ENCODE measurements at regions not wholly inside any gene's neighbourhood (a gene's known extent, or its start where the extent isn't known, plus 50 kb on each side); places are given as distances from the start of the nearest gene placed in this dataset.

DNA sequence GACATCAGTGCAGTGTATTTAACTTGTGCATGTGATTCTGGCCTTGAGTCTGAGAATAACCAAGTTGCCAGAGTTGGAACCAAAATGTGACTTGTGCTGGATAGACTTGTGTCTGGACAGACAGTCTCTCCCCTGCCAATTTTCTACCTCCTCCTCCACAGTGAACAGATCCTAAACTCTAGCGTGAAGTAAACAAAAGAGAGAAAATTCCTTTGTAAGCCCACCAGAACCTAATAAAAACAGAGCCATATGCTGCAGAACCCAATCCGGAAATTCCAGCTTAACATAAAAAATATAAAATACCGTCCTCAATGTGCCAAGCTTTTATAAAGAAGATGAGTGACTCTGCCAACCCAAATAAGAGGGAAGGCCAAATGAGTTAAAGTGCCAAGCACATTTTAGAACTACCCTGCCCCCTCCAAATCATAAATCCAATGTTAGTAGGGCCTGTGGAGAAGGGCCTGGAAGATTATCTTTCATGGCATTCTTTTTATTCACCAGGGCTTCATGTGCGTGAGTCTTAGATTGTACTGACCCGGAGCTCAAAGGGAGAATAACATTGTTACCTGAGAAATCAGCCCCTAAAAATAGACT is 344.6 kb upstream of the PROK2 start:
- TF ChIP-seq, protein P1, sequence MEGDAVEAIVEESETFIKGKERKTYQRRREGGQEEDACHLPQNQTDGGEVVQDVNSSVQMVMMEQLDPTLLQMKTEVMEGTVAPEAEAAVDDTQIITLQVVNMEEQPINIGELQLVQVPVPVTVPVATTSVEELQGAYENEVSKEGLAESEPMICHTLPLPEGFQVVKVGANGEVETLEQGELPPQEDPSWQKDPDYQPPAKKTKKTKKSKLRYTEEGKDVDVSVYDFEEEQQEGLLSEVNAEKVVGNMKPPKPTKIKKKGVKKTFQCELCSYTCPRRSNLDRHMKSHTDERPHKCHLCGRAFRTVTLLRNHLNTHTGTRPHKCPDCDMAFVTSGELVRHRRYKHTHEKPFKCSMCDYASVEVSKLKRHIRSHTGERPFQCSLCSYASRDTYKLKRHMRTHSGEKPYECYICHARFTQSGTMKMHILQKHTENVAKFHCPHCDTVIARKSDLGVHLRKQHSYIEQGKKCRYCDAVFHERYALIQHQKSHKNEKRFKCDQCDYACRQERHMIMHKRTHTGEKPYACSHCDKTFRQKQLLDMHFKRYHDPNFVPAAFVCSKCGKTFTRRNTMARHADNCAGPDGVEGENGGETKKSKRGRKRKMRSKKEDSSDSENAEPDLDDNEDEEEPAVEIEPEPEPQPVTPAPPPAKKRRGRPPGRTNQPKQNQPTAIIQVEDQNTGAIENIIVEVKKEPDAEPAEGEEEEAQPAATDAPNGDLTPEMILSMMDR (IDR thresholded peaks at IDR 0.05; ENCODE audit: low read length): no peak
- TF ChIP-seq EZH2 (optimal IDR thresholded peaks at IDR 0.05; ENCODE audit: low read depth, low read length): no peak
- no peak for TF ChIP-seq EZH2phosphoT487 (IDR thresholded peaks at IDR 0.05; ENCODE audit: low read length)
